Gastrocnemius medialis (tissue), 4 donors: ENCODE measurements at regions not wholly inside any gene's neighbourhood (a gene's known extent, or its start where the extent isn't known, plus 50 kb on each side); places are given as distances from the start of the nearest gene placed in this dataset.

Experiments
- POLR2A ChIP-seq, 2 donors: fragments of 450-650 bp; IDR thresholded peaks; one replicate each; pipeline ENCODE4 v1.6.1; 2017; ENCODE audit warnings: antibody characterized with exemption in 2 of 2, mild to moderate bottlenecking in 2 of 2, moderate library complexity in 2 of 2
- TF ChIP-seq, protein P1 (sequence below), 5 experiments: fragments of 450-650 bp in 3 of 5; fragments of 200-600 bp in 2 of 5; sonication (generic) in 2 of 5; IDR thresholded peaks in 4 of 5; conservative IDR thresholded peaks in 1 of 5; 1 replicate in 4 of 5; 2 replicates in 1 of 5; pipeline ENCODE4 v1.5.1; 2016 to 2019; ENCODE audit warnings: antibody characterized with exemption in 5 of 5, mild to moderate bottlenecking in 3 of 5, moderate library complexity in 3 of 5

GRCh38 chr6:54702772-54703171, 143.8 kb upstream of the FAM83B start:
- TF ChIP-seq, protein P1, sequence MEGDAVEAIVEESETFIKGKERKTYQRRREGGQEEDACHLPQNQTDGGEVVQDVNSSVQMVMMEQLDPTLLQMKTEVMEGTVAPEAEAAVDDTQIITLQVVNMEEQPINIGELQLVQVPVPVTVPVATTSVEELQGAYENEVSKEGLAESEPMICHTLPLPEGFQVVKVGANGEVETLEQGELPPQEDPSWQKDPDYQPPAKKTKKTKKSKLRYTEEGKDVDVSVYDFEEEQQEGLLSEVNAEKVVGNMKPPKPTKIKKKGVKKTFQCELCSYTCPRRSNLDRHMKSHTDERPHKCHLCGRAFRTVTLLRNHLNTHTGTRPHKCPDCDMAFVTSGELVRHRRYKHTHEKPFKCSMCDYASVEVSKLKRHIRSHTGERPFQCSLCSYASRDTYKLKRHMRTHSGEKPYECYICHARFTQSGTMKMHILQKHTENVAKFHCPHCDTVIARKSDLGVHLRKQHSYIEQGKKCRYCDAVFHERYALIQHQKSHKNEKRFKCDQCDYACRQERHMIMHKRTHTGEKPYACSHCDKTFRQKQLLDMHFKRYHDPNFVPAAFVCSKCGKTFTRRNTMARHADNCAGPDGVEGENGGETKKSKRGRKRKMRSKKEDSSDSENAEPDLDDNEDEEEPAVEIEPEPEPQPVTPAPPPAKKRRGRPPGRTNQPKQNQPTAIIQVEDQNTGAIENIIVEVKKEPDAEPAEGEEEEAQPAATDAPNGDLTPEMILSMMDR (IDR thresholded peaks at IDR 0.05 in 4 of 5, conservative IDR thresholded peaks at IDR 0.05 in 1 of 5) = no peak
- no peak for TF ChIP-seq POLR2A (IDR thresholded peaks at IDR 0.05)
